ENCODE measurements at regions not wholly inside any gene's neighbourhood (a gene's known extent, or its start where the extent isn't known, plus 50 kb on each side); places are given as distances from the start of the nearest gene placed in this dataset.

DNA sequence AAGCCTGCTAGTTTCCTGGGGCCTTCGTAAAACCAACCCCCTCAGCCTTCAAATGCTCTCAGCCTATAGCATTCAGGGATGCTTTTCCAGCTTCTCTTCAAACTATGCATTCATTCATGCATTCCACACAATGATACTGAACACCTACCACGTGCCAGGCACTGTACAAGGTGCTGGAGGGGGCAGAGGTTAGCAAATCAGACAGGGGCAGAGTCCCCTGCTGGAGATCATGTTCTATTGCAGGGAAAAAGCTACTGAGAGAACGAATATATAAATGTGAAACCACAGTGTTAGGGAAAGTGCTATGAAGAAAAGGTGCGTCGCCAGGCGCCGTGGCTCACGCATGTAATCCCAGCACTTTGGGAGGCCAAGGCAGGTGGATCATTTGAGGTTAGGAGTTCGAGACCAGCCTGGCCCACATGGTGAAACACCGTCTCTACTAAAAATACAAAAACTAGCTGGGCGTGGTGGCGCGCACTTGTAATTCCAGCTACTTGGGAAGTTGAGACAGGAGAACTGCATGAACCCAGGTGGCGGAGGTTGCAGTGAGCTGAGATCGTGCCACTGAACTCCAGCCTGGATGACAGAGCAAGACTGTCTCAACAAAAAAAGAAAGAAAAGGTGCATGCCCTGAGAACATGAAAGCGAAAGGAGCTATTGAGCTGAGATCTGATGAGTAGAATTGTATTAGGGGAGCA is 64.6 kb upstream of the CALN1 start:
- intact Hi-C loops (cut with DNase I), result no loop called here
- TF ChIP-seq, protein P1, sequence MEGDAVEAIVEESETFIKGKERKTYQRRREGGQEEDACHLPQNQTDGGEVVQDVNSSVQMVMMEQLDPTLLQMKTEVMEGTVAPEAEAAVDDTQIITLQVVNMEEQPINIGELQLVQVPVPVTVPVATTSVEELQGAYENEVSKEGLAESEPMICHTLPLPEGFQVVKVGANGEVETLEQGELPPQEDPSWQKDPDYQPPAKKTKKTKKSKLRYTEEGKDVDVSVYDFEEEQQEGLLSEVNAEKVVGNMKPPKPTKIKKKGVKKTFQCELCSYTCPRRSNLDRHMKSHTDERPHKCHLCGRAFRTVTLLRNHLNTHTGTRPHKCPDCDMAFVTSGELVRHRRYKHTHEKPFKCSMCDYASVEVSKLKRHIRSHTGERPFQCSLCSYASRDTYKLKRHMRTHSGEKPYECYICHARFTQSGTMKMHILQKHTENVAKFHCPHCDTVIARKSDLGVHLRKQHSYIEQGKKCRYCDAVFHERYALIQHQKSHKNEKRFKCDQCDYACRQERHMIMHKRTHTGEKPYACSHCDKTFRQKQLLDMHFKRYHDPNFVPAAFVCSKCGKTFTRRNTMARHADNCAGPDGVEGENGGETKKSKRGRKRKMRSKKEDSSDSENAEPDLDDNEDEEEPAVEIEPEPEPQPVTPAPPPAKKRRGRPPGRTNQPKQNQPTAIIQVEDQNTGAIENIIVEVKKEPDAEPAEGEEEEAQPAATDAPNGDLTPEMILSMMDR (IDR thresholded peaks at IDR 0.05), result no peak
- H3K27ac ChIP-seq, result no peak overlapping the region
- DNase-seq, result no peak
- 88 to 93% methylated on average over 16 of the region's 16 CpGs for WGBS, 2 donors
- H3K4me3 ChIP-seq, result no peak overlapping the region
- H3K4me1 ChIP-seq, result no peaks in the 10 kb centered on the region
- H3K36me3 ChIP-seq, result no peaks in the 10 kb centered on the region
- no peaks in the 10 kb centered on the region for H3K9me3 ChIP-seq
- no peaks in the 10 kb centered on the region for H3K27me3 ChIP-seq

DNA sequence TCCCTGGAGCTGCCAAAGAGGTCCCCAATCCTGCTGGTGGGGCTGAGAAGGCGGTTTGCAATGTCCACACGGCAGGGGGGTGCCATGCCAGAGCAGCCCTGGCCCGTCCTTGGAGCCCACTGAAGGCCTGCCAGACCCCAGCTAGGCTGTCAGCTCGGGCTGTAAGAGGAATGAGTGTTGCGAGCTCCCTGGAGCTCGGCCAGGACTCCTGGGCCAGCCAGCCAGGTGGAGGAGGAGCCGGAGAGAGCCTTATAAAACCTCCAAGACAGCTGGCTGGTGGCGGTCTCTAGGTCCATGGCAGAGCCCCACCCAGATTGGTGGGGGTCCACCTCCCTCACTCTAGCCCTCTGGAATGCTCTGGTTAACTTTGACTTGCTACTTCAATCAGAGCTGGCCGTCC is 55.1 kb upstream of the CALN1 start:
- intact Hi-C loops (cut with DNase I), result no loop called here
- Histone ChIP-seq H3K27me3 (no peaks in the 10 kb centered on the region), H3K4me3 (no peak overlapping the region), H3K4me1 (no peaks in the 10 kb centered on the region), H3K27ac (no peak overlapping the region), H3K9me3 (peaks cover 0 to 3% (median 0%) of the 10 kb centered on the region in 4 donors), H3K36me3 (no peaks in the 10 kb centered on the region)
- TF ChIP-seq EP300 (IDR thresholded peaks at IDR 0.05) (no peak), POLR2A (IDR thresholded peaks at IDR 0.05) (no peak), POLR2AphosphoS5 (IDR thresholded peaks at IDR 0.05) (no peak)
- 47 to 70% methylated on average over 9 of the region's 9 CpGs for WGBS, 2 donors
- no peak for DNase-seq

- 78 to 92% methylated on average over 2 of the region's 2 CpGs for WGBS, 2 donors
- no peak for DNase-seq
- TF ChIP-seq EP300 (IDR thresholded peaks at IDR 0.05) (no peak), POLR2AphosphoS5 (IDR thresholded peaks at IDR 0.05) (no peak), POLR2A (IDR thresholded peaks at IDR 0.05) (no peak)
- TF ChIP-seq, protein P1 (IDR thresholded peaks at IDR 0.05), result no peak
- intact Hi-C loops (cut with DNase I), result no loop called here
- Histone ChIP-seq H3K27ac (no peak overlapping the region), H3K36me3 (no peaks in the 10 kb centered on the region), H3K9me3 (peaks cover 0 to 3% (median 0%) of the 10 kb centered on the region in 4 donors), H3K4me3 (no peak overlapping the region), H3K27me3 (no peaks in the 10 kb centered on the region), H3K4me1 (no peaks in the 10 kb centered on the region)
Measured at GRCh38 chr7:72466797-72467196, 54.7 kb upstream of the CALN1 start.

- Histone ChIP-seq H3K9me3 (peaks cover 0 to 3% (median 0%) of the 10 kb centered on the region in 4 donors), H3K27ac (no peak overlapping the region), H3K4me3 (no peak overlapping the region), H3K4me1 (no peaks in the 10 kb centered on the region), H3K27me3 (no peaks in the 10 kb centered on the region), H3K36me3 (no peaks in the 10 kb centered on the region)
- TF ChIP-seq EP300 (IDR thresholded peaks at IDR 0.05) (no peak), POLR2A (IDR thresholded peaks at IDR 0.05) (no peak), POLR2AphosphoS5 (IDR thresholded peaks at IDR 0.05) (no peak)
- TF ChIP-seq, protein P1 (IDR thresholded peaks at IDR 0.05), result no peak
- intact Hi-C loops (cut with DNase I), result no loop called here
- DNase-seq, result no peak
- WGBS, 2 donors, result 70 to 80% methylated on average over 5 of the region's 5 CpGs
Measured at GRCh38 chr7:72465521-72465920, 53.4 kb upstream of the CALN1 start.

DNA sequence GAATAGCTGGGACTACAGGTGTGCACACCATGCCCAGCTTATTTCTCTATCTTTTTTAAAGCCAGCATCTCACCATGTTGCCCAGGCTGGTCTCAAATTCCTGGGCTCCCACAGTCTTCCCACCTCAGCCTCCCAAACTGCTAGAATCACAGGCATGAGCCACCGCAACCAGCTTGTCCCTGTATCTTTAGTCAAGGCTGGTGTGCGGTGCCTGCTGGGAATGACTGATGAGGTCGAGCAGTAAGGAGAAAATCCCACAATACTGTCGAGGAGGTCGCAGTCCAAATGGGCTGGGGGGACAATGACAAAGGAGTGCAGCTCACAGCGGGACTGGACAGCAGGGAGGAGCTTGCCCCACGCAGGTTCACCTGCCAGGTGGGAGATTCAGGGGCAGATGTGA is 50.2 kb upstream of the CALN1 start:
- Histone ChIP-seq H3K4me1 (no peaks in the 10 kb centered on the region), H3K36me3 (no peaks in the 10 kb centered on the region), H3K9me3 (peaks cover 0 to 3% (median 0%) of the 10 kb centered on the region in 4 donors), H3K27ac (no peak overlapping the region), H3K27me3 (no peaks in the 10 kb centered on the region), H3K4me3 (no peak overlapping the region)
- intact Hi-C loops (cut with DNase I), result no loop called here
- WGBS, 2 donors, result 78 to 81% methylated on average over 7 of the region's 7 CpGs
- no peak for DNase-seq
- TF ChIP-seq, protein P1 (IDR thresholded peaks at IDR 0.05), result no peak
- no peak for TF ChIP-seq POLR2A (IDR thresholded peaks at IDR 0.05)
- no peak for TF ChIP-seq POLR2AphosphoS5 (IDR thresholded peaks at IDR 0.05)
- no peak for TF ChIP-seq EP300 (IDR thresholded peaks at IDR 0.05)

All from sigmoid colon (tissue), 6 donors.